ENCODE measurements at regions not wholly inside any gene's neighbourhood (a gene's known extent, or its start where the extent isn't known, plus 50 kb on each side); places are given as distances from the start of the nearest gene placed in this dataset.
A peak's percentile ranks its signal among the peaks of the same experiment; 100 is the strongest.

DNA sequence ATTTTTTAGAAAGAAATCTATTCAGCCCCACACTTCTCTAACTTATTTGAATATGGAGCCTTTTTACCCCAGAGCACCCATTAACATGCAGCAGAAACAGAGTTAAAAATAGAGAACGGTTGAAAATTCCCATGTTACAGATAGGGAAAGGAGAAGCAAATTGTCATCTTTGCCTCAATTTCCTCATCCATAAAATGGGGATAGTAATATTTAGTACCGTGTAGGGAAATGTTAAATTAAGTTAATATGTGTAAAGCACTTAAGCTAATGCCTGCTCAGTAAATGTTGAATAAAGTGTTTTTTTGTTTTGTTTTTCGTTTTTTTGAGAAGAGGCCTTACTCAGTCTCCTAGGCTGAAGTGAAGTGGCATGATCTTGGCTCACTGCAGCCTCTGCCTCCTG, 50.3 kb downstream of the NAV1 start:
- Histone ChIP-seq H3K27me3 (no peaks in the 10 kb centered on the region), H4K20me1 (peaks cover 87% of the 10 kb centered on the region), H3K4me1 (peaks cover 24% of the 10 kb centered on the region), H3K4me3 (no peak overlapping the region), H3K9me3 (no peaks in the 10 kb centered on the region), H3K27ac (no peak overlapping the region), H3K9ac (no peak overlapping the region), H3K4me2 (no peak overlapping the region), H3K36me3 (peaks cover 42% of the 10 kb centered on the region)
- TF ChIP-seq Cebpa-rat (IDR thresholded peaks at IDR 0.05) = no peak

DNA sequence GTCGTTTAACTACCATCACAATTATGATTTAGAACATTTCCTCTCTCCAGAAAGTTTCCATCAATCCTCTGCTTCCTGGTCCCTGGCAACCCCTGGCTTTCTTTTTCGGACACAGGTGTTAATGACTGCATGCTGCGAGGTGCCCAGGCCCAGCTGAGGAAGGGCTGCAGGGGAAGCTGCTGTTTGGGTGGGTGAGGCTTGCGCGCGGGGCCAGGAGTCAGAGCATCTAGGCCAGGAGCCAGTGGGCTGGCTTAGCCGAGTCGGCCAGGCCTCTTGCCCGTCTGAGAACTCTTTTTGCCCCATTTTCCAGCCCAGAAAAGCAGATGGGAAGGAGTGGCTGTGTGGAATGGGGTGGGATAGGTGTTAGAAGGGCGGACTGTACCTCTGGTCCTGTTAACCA, 51.5 kb downstream of the NAV1 start:
- H3K4me2 ChIP-seq = no peak overlapping the region
- H3K4me1 ChIP-seq = peaks cover 17% of the 10 kb centered on the region
- H3K27me3 ChIP-seq = no peaks in the 10 kb centered on the region
- H3K27ac ChIP-seq = no peak overlapping the region
- H3K4me3 ChIP-seq = no peak overlapping the region
- peaks cover 87% of the 10 kb centered on the region for H4K20me1 ChIP-seq
- TF ChIP-seq Cebpa-rat (IDR thresholded peaks at IDR 0.05) = no peak
- peaks cover 45% of the 10 kb centered on the region for H3K36me3 ChIP-seq
- H3K9me3 ChIP-seq = no peaks in the 10 kb centered on the region
- H3K9ac ChIP-seq = no peak overlapping the region

DNA sequence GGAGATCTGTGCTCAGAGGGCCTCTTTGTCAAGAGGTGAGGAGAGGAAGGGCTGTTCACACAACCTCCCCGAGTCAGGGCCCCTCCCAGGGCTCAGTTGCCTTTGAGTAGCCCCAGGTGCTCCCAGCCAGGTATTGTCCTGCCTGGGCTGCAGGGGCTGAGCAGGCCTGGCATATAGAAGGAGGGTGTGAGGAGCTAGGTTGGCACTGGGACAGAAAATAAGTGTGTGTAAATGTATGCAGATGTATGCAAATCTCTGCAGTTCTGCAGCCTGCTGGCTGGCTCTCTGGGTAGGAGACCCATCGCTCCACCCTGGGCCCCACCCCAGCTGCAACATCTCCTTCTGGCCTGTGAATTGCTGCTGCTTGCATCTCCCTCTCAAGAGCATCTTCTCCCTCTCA, 52.4 kb downstream of the NAV1 start:
- Histone ChIP-seq H4K20me1 (peaks cover 87% of the 10 kb centered on the region), H3K36me3 (peaks cover 53% of the 10 kb centered on the region), H3K4me2 (no peak overlapping the region), H3K27ac (no peak overlapping the region), H3K4me3 (no peak overlapping the region), H3K27me3 (no peaks in the 10 kb centered on the region), H3K9ac (no peak overlapping the region), H3K4me1 (peaks cover 17% of the 10 kb centered on the region), H3K9me3 (no peaks in the 10 kb centered on the region)
- no peak for TF ChIP-seq Cebpa-rat (IDR thresholded peaks at IDR 0.05)

DNA sequence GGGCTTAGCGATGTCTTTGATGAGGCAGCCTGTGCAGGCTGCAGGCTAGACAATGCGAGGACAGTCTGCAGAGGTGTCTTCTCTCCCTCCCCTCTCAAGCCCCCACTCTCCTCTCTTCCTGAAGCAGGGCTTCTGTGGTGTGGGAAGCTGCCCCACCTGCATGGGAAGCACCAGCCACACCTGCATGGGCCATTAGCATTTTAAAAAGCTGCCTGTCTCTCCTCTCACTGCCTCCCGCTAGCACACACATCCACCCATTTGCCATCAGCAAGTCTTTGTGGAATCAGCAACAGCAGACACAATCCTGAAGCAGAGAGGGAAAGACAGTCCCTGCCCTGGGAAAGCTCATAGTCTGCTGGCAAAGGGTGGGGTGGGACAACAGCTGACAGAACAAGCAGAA, 53.1 kb downstream of the NAV1 start:
- H3K4me2 ChIP-seq = no peak overlapping the region
- H3K4me1 ChIP-seq = peaks cover 17% of the 10 kb centered on the region
- H3K27me3 ChIP-seq = no peaks in the 10 kb centered on the region
- H3K9me3 ChIP-seq = no peaks in the 10 kb centered on the region
- no peak for TF ChIP-seq Cebpa-rat (IDR thresholded peaks at IDR 0.05)
- peaks cover 87% of the 10 kb centered on the region for H4K20me1 ChIP-seq
- no peak overlapping the region for H3K9ac ChIP-seq
- no peak overlapping the region for H3K27ac ChIP-seq
- H3K36me3 ChIP-seq = peaks cover 55% of the 10 kb centered on the region
- H3K4me3 ChIP-seq = no peak overlapping the region

DNA sequence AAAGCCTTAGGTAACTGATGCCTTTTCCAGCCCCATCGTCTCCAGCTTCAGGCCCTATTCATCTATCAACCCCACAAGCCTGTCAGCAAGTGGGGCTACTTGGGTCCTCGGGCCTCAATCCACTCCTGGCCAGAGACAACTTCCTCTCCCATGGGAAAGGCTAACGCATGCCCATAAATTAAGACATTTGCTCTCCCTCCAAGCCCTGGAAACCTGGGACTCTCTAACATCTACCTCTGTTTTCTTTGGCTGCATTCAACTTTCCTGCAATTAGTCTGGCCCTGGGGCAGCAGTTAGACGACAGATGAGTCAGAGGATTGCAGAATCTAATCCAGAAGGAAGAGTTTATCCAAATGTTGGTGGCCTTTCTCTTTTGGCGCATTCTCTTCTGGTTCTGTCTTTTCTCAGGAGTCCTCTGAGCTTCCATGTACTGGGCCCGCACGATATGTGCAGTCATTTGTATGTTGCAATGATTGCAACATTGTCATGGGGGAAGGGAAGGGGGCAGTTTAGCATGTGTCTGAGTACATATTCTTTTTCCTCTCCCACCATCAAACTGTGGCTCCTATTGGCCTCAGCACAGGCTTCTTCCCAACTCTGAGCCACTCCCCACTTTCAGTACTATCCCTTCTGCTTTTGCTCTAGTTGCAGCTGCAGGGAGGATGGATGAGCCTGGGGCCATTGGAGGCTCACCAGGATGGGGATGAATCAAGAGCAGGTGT, 54.4 kb downstream of the NAV1 start:
- Histone ChIP-seq H3K9me3 (no peaks in the 10 kb centered on the region), H3K4me2 (no peak overlapping the region), H3K27me3 (no peaks in the 10 kb centered on the region), H3K9ac (no peak overlapping the region), H3K4me3 (no peak overlapping the region), H3K27ac (no peak overlapping the region), H4K20me1 (peaks cover 85% of the 10 kb centered on the region), H3K36me3 (peaks cover 53% of the 10 kb centered on the region), H3K4me1 (peaks cover 29% of the 10 kb centered on the region)
- no peak for TF ChIP-seq Cebpa-rat (IDR thresholded peaks at IDR 0.05)

DNA sequence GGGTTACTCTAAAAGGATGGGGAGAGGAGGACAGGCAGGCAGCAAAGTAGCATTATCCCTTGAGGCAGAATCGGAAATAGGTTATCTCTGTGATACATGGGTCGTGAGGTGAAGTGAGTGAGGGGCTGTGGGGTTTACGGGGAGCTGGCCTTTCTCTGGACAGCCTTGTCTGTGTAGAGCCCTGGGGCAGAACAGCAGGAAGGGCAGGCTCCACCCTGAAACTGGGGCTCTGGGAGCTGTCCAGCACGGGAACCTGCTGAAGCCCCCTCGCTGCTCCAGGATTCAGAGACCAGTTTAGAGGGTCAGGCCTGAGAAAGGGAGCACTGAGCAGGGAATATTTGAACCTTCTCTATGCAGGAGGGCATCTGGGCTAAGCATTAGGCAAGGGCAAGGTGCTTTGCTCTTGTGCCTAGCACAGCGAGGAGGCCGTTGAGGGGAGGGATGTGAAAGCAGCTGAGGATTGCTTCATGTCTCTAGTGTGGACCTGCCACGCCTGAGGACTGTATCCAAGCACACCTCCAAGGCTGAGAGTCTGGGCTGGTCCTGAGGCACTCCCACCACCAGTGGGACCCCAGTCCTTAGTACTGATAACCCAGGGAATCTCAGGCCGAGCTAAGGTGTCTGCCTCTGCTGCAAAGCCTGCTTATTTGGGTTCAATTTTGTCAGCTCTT, 55.8 kb downstream of the NAV1 start:
- Histone ChIP-seq H3K27me3 (no peaks in the 10 kb centered on the region), H3K4me3 (no peak overlapping the region), H3K9me3 (no peaks in the 10 kb centered on the region), H4K20me1 (peaks cover 78% of the 10 kb centered on the region), H3K4me2 (no peak overlapping the region), H3K36me3 (peaks cover 44% of the 10 kb centered on the region), H3K27ac (no peak overlapping the region), H3K4me1 (peaks cover 43% of the 10 kb centered on the region), H3K9ac (no peak overlapping the region)
- no peak for TF ChIP-seq Cebpa-rat (IDR thresholded peaks at IDR 0.05)

DNA sequence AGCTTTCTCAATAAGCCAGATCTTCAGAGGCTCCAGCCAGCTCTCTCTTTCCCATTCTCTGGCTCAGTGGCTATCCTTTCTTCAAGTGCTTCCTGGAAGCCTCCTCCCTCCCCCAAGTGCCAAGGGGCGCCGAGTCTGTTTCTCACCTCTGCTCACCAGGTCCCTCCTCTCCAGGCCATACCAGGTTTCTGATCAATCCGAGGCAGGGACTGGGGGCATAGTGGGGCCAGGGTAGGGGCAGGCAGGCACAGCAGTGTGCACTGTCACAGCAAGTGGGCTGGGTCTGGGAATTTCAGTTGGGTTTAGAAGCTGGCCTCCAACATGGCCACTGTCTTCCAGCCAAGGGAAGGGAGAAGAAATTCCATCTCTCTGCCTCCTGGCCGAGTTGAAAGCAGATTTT, 56.5 kb downstream of the NAV1 start:
- Histone ChIP-seq H3K4me3 (no peak overlapping the region), H3K27me3 (no peaks in the 10 kb centered on the region), H3K4me1 (peaks cover 50% of the 10 kb centered on the region), H3K27ac (no peak overlapping the region), H4K20me1 (peaks cover 78% of the 10 kb centered on the region), H3K4me2 (no peak overlapping the region), H3K9ac (no peak overlapping the region), H3K9me3 (no peaks in the 10 kb centered on the region), H3K36me3 (peaks cover 38% of the 10 kb centered on the region)
- no peak for TF ChIP-seq Cebpa-rat (IDR thresholded peaks at IDR 0.05)

DNA sequence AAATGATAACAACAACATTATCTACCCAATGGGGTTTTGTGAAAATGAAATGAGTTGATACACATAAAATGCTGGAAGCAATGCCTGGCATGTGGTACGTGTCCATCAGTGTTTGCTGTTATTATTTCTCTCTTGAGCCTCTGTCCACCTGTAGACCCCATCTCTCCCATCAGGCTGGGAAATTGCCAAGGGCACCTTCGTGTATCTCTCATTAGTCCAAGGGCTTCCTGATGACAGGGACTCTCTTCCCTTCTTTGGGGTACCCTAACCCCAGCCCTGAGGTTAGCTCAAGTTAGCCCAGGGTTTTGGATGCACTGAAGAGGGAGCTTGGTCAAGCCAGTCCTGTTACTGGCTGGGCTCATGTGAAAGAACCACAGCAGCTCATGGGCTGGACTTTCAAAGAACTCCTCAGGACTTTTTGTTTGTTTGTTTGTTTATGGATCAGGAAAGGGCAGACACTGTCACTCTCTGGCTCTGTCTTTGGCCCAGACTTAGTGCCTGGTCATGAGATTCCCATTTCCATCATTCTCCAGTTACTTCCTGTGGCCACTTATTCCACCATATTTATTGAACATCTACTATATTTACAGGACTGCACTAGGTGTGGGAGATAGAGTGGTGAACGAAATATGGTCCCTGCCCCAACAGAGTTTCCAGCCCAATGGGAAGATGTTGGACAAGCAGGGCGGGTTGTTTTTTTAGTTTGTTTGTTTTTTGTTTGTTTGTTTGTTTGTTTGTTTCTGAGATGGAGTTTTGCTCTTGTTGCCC, 57.4 kb downstream of the NAV1 start:
- Histone ChIP-seq H3K9me3 (no peaks in the 10 kb centered on the region), H3K4me1 (peaks cover 55% of the 10 kb centered on the region), H3K27ac (peak overlapping the region; percentile 78), H3K27me3 (no peaks in the 10 kb centered on the region), H3K9ac (no peak overlapping the region), H3K4me3 (no peak overlapping the region), H3K36me3 (peaks cover 36% of the 10 kb centered on the region), H3K4me2 (peak overlapping the region; percentile 79), H4K20me1 (peaks cover 78% of the 10 kb centered on the region)
- no peak for TF ChIP-seq Cebpa-rat (IDR thresholded peaks at IDR 0.05)

DNA sequence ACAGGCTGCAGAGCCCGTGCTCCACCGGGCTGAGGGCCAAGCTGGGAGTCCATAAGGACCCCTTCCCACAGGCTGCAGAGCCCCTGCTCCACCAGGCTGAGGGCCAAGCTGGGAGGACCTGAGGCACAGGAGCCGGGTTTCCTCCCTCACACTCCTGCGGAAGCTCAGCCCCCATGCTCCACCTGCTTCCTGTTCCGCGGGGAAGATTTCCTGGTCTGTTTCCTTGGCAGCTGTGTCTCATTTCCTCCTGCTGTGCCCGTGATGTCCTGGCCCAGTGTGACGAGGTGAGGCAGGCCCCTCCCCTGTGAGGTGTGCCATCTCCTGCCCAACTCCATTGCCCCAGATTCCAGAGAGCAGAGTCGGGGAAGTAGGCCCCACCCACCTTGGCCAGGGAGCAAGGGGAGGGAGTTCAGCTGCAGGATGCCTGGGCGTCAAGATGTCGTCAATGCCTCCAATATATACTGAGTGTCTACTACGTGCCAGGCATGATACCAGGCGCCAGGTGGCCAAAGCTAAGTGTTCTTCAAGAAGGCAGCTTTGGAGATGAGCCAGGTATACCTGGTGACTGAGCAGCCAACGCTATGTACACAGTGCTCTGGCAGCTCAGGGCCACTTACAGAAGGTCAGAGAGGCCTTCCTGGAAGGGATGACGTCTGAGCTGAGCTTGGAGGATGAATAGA, 58.8 kb downstream of the NAV1 start:
- Histone ChIP-seq H3K27me3 (no peaks in the 10 kb centered on the region), H3K27ac (peak overlapping the region; percentile 78), H3K9ac (peak overlapping the region; percentile 21; the same call in 1 of the 2 replicates), H3K9me3 (no peaks in the 10 kb centered on the region), H3K36me3 (peaks cover 22% of the 10 kb centered on the region; the same call in 1 of the 2 replicates), H4K20me1 (peaks cover 78% of the 10 kb centered on the region), H3K4me3 (peak overlapping the region; percentile 32; the same call in 1 of the 2 replicates), H3K4me1 (peaks cover 55% of the 10 kb centered on the region), H3K4me2 (peak overlapping the region; percentile 79)
- TF ChIP-seq Cebpa-rat (IDR thresholded peaks at IDR 0.05) = no peak
